ENCODE measurements at regions not wholly inside any gene's neighbourhood (a gene's known extent, or its start where the extent isn't known, plus 50 kb on each side); places are given as distances from the start of the nearest gene placed in this dataset.
"Not testable (repeated sequence)": the region's sequence is repeated elsewhere in the genome, so short reads cannot be mapped to it uniquely, and the experiment has no call there.

DNA sequence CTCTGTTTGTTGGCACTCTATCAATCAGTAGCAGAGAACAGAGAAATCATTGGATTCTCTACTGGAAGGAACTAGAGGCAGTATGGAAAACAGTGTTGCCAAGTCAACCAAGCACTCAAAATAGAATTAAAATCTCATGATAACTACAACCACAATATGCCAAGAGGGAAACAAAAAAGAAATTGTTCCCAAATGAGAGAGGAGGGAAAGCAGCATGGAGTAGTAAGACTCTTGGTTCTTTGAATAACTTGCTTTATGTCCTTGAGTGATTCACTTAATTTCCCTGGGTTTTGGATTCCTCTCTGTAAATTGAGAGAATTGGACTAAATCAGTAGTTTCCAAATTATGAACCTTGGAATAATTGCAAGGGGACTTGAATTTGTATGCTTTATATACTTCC, 285.5 kb upstream of the ANKRD50 start:
- ATAC-seq = no peak

DNA sequence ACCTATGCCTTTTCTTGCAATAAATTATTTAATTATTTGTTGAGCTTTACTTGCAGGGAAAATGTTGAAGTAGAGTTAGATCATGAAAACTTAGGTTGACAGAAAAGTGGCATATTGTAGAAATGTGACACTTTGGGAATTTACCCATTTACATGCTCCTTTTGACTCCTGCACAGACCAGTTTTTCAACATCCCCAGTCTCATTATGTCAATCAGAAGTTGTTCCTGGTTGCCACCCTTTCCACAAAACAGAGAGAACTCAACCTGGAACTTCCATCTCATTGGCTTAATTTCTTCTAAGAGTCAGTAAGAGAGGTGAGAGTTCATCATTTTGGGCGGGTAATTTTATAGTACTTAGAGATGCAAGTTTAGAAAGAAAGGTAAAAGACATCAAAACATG, 284.6 kb upstream of the ANKRD50 start:
- DNase-seq (no peak), ATAC-seq (no peak)
- no peaks in the 10 kb centered on the region for H3K4me1 ChIP-seq
- H3K27me3 ChIP-seq (ENCODE audit: insufficient read depth in 3 of 3, low read length in 2 of 3) = no peaks in the 10 kb centered on the region
- H3K27ac ChIP-seq = no peak overlapping the region
- H3K36me3 ChIP-seq (ENCODE audit: insufficient read depth in 1 of 2, low read depth in 1 of 2) = no peaks in the 10 kb centered on the region
- intact Hi-C loops (cut with DNase I) = no loop called here
- no peak overlapping the region for H3K4me3 ChIP-seq
- TF ChIP-seq, protein P1, sequence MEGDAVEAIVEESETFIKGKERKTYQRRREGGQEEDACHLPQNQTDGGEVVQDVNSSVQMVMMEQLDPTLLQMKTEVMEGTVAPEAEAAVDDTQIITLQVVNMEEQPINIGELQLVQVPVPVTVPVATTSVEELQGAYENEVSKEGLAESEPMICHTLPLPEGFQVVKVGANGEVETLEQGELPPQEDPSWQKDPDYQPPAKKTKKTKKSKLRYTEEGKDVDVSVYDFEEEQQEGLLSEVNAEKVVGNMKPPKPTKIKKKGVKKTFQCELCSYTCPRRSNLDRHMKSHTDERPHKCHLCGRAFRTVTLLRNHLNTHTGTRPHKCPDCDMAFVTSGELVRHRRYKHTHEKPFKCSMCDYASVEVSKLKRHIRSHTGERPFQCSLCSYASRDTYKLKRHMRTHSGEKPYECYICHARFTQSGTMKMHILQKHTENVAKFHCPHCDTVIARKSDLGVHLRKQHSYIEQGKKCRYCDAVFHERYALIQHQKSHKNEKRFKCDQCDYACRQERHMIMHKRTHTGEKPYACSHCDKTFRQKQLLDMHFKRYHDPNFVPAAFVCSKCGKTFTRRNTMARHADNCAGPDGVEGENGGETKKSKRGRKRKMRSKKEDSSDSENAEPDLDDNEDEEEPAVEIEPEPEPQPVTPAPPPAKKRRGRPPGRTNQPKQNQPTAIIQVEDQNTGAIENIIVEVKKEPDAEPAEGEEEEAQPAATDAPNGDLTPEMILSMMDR (IDR thresholded peaks at IDR 0.05) = no peak
- 94 to 100% (median 94%) methylated on average over 1 of the region's 1 CpG for WGBS, 3 donors
- H3K9me3 ChIP-seq = no peaks in the 10 kb centered on the region

More for the DNA sequence above, 285.5 kb upstream of the ANKRD50 start:
- no peaks in the 10 kb centered on the region for H3K36me3 ChIP-seq (ENCODE audit: insufficient read depth in 1 of 2, low read depth in 1 of 2)
- no peak for DNase-seq
- no peaks in the 10 kb centered on the region for H3K9me3 ChIP-seq
- intact Hi-C loops (cut with DNase I) = no loop called here
- H3K27ac ChIP-seq = no peak overlapping the region
- H3K4me1 ChIP-seq = no peaks in the 10 kb centered on the region
- H3K27me3 ChIP-seq (ENCODE audit: insufficient read depth in 3 of 3, low read length in 2 of 3) = no peaks in the 10 kb centered on the region
- H3K4me3 ChIP-seq = no peak overlapping the region
- TF ChIP-seq, protein P1 (IDR thresholded peaks at IDR 0.05) = no peak

DNA sequence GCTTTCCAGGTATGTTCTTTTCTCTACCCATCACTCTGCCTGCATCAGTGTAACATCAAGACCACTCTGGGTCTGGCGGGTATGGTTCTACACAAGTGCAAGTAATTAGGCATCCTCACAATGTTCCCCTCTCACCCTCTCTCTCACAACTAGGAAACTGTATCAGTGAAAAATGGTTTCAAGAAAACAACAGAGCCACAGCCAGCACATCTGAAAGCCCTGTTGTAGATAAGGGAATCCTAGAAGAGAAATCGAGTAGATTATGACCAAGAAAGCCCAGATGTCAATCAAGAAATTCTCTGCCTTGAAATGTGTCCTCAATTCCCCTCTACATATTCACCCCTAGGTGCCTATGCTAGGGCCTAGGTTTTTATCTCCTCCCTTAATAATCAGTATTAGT, 281.3 kb upstream of the ANKRD50 start:
- no peak overlapping the region for H3K4me3 ChIP-seq
- intact Hi-C loops (cut with DNase I) = no loop called here
- H3K27me3 ChIP-seq (ENCODE audit: insufficient read depth in 3 of 3, low read length in 2 of 3) = no peaks in the 10 kb centered on the region
- no peak for DNase-seq
- no peak overlapping the region for H3K27ac ChIP-seq
- ATAC-seq = no peak
- no peaks in the 10 kb centered on the region for H3K9me3 ChIP-seq
- H3K36me3 ChIP-seq (ENCODE audit: insufficient read depth in 1 of 2, low read depth in 1 of 2) = no peaks in the 10 kb centered on the region
- no peaks in the 10 kb centered on the region for H3K4me1 ChIP-seq
- WGBS, 3 donors = 91 to 95% (median 92%) methylated on average over 2 of the region's 2 CpGs
- TF ChIP-seq, protein P1 (IDR thresholded peaks at IDR 0.05) = no peak

DNA sequence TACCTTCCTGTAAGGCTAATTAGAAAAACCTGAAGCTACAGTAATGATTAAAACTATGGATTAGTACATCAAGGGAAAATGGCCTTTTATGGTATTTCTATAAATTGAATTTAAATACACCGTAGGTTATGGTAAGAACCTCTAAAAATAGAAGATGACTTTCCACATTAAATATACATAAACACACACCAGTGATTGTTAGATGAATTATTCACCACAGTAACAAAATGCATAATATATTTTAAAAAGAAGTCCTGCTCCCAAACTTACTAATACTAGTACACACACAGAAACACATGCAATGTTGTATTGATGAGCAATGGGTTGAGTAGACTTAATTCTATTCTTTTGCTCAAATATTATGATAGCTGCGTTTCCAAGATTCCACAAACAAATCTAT, 277.9 kb upstream of the ANKRD50 start:
- no peaks in the 10 kb centered on the region for H3K27me3 ChIP-seq (ENCODE audit: insufficient read depth in 3 of 3, low read length in 2 of 3)
- H3K36me3 ChIP-seq (ENCODE audit: insufficient read depth in 1 of 2, low read depth in 1 of 2) = no peaks in the 10 kb centered on the region
- no peak overlapping the region for H3K4me3 ChIP-seq
- WGBS, 3 donors = 87 to 91% (median 88%) methylated on average over 2 of the region's 2 CpGs
- DNase-seq (no peak), ATAC-seq (no peak)
- no peak overlapping the region for H3K27ac ChIP-seq
- no peaks in the 10 kb centered on the region for H3K4me1 ChIP-seq
- H3K9me3 ChIP-seq = no peaks in the 10 kb centered on the region
- intact Hi-C loops (cut with DNase I) = no loop called here
- TF ChIP-seq, protein P1 (IDR thresholded peaks at IDR 0.05) = no peak

DNA sequence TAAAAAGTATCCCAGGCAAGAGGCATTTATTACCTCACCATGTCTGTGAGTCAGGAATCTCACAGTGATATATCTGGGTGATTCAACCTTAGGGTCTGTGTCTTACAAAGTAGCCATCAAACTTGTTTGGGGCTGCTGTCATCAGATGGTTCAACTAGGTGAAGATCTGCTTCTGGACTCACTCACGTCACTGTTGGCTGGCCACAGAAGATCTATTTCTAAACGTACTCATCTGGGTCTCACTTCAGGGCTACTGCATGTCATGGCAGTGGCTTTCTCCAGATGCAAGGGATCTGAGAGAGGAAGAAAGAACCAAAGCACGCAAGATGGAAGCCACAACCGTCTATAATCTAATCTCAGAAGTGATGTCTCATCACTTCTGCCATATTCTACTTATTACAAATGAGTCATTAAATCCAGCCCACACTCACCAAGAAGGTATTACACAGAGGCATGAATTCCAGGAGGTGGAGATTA, 267.8 kb upstream of the ANKRD50 start:
- Histone ChIP-seq H3K27ac (no peak overlapping the region), H3K4me1 (no peaks in the 10 kb centered on the region), H3K36me3 (ENCODE audit: insufficient read depth in 1 of 2, low read depth in 1 of 2) (no peaks in the 10 kb centered on the region), H3K4me3 (no peak overlapping the region), H3K9me3 (no peaks in the 10 kb centered on the region), H3K27me3 (ENCODE audit: insufficient read depth in 3 of 3, low read length in 2 of 3) (no peaks in the 10 kb centered on the region)
- DNase-seq = no peak
- WGBS, 3 donors = 59 to 72% (median 62%) methylated on average over 4 of the region's 4 CpGs
- TF ChIP-seq, protein P1 (IDR thresholded peaks at IDR 0.05) = no peak
- intact Hi-C loops (cut with DNase I) = no loop called here
- peak in 1 of 4 donors; percentile 44 for ATAC-seq

DNA sequence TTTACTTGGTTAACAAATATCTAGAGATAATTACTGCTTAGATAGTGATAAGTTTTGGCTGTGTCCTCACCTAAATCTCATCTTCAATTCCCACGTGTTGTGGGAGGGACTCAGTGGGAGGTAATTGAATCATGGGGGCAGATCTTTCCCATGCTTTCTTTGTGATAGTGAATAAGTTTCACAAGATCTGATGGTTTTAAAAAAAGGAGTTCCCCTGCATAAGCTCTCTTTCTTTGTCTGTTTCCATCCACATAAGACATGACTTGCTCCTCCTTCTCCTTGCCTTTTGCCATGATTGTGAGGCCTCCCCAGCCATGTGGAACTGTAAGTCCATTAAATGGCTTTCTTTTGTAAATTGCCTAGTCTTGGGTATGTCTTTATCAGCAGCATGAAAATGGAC, 266.0 kb upstream of the ANKRD50 start:
- 53 to 77% (median 76%) methylated on average over 1 of the region's 1 CpG for WGBS, 3 donors
- H3K36me3 ChIP-seq (ENCODE audit: insufficient read depth in 1 of 2, low read depth in 1 of 2); intact Hi-C loops (cut with DNase I); H3K9me3 ChIP-seq; H3K4me3 ChIP-seq; DNase-seq; ATAC-seq; H3K27me3 ChIP-seq (ENCODE audit: insufficient read depth in 3 of 3, low read length in 2 of 3); H3K27ac ChIP-seq; H3K4me1 ChIP-seq: not testable (repeated sequence)

Data from psoas muscle (tissue), 7 donors.